ENCODE measurements at regions not wholly inside any gene's neighbourhood (a gene's known extent, or its start where the extent isn't known, plus 50 kb on each side); places are given as distances from the start of the nearest gene placed in this dataset.

GRCh38 chr2:20132990-20133535 is 81.6 kb upstream of the LAPTM4A start:
- no peak for DNase-seq (ENCODE audit: low read depth in 2 of 3, low spot score in 2 of 3)

GRCh38 chr2:20130821-20131645 is 79.6 kb upstream of the LAPTM4A start:
- DNase-seq (ENCODE audit: low read depth in 2 of 3, low spot score in 2 of 3): no peak

- no peak for DNase-seq (ENCODE audit: low read depth in 2 of 3, low spot score in 2 of 3)
Measured at GRCh38 chr2:20130160-20130560, 78.7 kb upstream of the LAPTM4A start.

GRCh38 chr2:20129331-20130159 is 78.1 kb upstream of the LAPTM4A start:
- no peak for DNase-seq (ENCODE audit: low read depth in 2 of 3, low spot score in 2 of 3)

GRCh38 chr2:20128506-20129330 is 77.3 kb upstream of the LAPTM4A start:
- no peak for DNase-seq (ENCODE audit: low read depth in 2 of 3, low spot score in 2 of 3)

GRCh38 chr2:20126469-20126868 is 75.0 kb upstream of the LAPTM4A start:
- DNase-seq (ENCODE audit: low read depth in 2 of 3, low spot score in 2 of 3): no peak

- no peak for DNase-seq (ENCODE audit: low read depth in 2 of 3, low spot score in 2 of 3)
Measured at GRCh38 chr2:20126040-20126439, 74.6 kb upstream of the LAPTM4A start.

- no peak for DNase-seq (ENCODE audit: low read depth in 2 of 3, low spot score in 2 of 3)
Measured at GRCh38 chr2:20125616-20126015, 74.2 kb upstream of the LAPTM4A start.

- no peak for DNase-seq (ENCODE audit: low read depth in 2 of 3, low spot score in 2 of 3)
Measured at GRCh38 chr2:20125164-20125563, 73.7 kb upstream of the LAPTM4A start.

- no peak for DNase-seq (ENCODE audit: low read depth in 2 of 3, low spot score in 2 of 3)
Measured at GRCh38 chr2:20123871-20124594, 72.6 kb upstream of the LAPTM4A start.

GRCh38 chr2:20122864-20123263 is 71.4 kb upstream of the LAPTM4A start:
- DNase-seq (ENCODE audit: low read depth in 2 of 3, low spot score in 2 of 3): no peak

- DNase-seq (ENCODE audit: low read depth in 2 of 3, low spot score in 2 of 3): no peak
Measured at GRCh38 chr2:20120569-20121416, 69.4 kb upstream of the LAPTM4A start.

GRCh38 chr2:20118051-20118450 is 66.6 kb upstream of the LAPTM4A start:
- DNase-seq (ENCODE audit: low read depth in 2 of 3, low spot score in 2 of 3): no peak

GRCh38 chr2:20115902-20116301 is 64.5 kb upstream of the LAPTM4A start:
- DNase-seq (ENCODE audit: low read depth in 2 of 3, low spot score in 2 of 3): no peak

- no peak for DNase-seq (ENCODE audit: low read depth in 2 of 3, low spot score in 2 of 3)
Measured at GRCh38 chr2:20115374-20115773, 63.9 kb upstream of the LAPTM4A start.

GRCh38 chr2:20113986-20114938 is 62.8 kb upstream of the LAPTM4A start:
- no peak for DNase-seq (ENCODE audit: low read depth in 2 of 3, low spot score in 2 of 3)

- no peak for DNase-seq (ENCODE audit: low read depth in 2 of 3, low spot score in 2 of 3)
Measured at GRCh38 chr2:20113004-20113796, 61.8 kb upstream of the LAPTM4A start.

All from hematopoietic multipotent progenitor cell (in vitro differentiated cells).